HG03196 (cell line): ENCODE measurements at regions not wholly inside any gene's neighbourhood (a gene's known extent, or its start where the extent isn't known, plus 50 kb on each side); places are given as distances from the start of the nearest gene placed in this dataset.
"Not testable (repeated sequence)": the region's sequence is repeated elsewhere in the genome, so short reads cannot be mapped to it uniquely, and the experiment has no call there.

Experiments used
- ATAC-seq: cut with Tn5 transposase; IDR thresholded peaks from one replicate; pipeline ENCODE4 v1.9.1; 2021; ENCODE audit not compliant: unreplicated experiment

DNA sequence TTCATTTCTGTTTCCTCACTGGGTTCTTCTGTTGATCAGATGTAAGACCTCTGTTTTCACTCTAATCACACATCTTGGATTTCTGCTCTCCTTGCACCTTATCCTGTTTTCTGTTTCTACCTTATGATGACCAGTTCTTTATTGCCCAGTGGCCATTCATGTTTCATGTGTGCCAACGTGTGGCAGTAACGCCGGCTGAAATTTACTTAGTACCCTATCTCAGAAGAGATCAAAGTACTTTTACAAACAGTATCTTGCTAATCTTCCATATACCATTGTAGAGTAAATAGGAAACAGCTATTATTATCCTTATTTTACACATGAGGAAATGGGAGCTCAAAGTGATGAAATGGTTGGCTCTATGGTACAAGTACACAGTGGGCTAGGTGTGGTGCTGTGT, 74.0 kb downstream of the GATA3 start:
- no peak for ATAC-seq

- ATAC-seq, result no peak
These were observed 75.0 kb downstream of the GATA3 start for GRCh38 chr10:8129438-8129837.

DNA sequence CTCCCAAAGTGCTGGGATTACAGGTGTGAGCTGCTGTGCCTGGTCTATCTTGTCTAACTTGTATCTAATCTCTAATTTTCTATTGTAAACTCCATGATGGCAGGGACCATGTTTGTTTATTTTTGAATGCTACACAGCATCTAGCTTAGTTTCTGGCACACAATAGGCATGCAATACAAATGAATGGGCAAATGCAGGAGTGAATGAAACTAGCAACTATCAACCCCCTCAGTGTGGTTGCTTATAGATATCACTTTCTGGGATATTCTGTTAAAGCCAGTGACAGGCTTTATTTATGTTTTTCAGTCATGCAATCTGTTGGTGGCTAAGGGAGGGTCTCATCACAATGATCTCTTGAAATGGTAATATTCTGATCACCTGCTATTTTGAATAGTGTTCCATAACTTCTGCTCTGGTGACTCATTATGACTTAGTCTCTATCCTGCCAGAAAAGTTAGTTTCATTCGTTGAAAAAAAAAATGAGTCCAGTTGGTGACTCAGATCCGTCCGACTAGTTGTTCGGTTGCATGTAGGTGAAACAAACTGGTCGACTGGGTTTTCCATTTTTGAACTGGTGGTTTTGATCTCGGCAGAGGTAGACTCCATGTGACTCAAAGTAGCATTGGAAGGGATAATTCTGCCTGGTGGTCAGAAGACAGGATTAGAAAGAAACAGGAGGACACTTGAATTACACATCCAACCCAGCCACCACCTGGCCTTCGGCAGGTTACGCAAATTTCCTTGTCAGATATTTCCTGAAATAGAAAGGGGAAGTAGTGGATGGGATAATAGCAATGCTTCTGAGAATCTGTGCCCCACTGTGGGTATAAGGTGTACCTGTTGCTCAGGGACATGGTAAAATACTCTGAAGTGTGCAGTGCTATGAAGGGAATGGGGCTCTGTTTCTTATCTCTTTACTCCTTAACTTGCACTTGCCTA, 76.8 kb downstream of the GATA3 start:
- peak; percentile 69 for ATAC-seq

GRCh38 chr10:8133146-8133545, 78.7 kb downstream of the GATA3 start:
- peak; percentile 59 for ATAC-seq

- no peak for ATAC-seq
These were observed 82.2 kb downstream of the GATA3 start for GRCh38 chr10:8136736-8137135.

GRCh38 chr10:8137272-8137681, 82.8 kb downstream of the GATA3 start:
- no peak for ATAC-seq

- no peak for ATAC-seq
These were observed 83.2 kb downstream of the GATA3 start for GRCh38 chr10:8137726-8138125.

GRCh38 chr10:8138471-8138870, 84.0 kb downstream of the GATA3 start:
- ATAC-seq, result no peak

DNA sequence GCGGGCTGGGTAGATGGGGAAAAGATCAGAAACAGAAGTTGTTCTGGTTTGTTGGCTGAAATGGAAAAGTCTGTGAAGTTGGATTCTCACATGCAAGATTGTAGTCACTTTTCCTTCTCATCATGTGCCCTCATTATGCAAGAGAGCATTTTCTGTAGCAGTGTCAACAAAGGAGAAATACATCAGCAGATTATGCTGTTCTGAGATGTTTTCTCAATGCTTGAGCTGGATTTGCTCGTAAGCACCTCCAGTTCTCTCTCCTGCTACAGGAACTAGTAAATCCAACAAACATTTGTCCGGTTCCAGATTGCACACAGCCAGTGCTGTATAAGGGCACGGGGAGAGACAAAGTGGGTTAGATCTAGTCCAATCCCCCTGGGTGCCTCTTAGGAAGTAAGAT, 90.0 kb downstream of the GATA3 start:
- no peak for ATAC-seq

DNA sequence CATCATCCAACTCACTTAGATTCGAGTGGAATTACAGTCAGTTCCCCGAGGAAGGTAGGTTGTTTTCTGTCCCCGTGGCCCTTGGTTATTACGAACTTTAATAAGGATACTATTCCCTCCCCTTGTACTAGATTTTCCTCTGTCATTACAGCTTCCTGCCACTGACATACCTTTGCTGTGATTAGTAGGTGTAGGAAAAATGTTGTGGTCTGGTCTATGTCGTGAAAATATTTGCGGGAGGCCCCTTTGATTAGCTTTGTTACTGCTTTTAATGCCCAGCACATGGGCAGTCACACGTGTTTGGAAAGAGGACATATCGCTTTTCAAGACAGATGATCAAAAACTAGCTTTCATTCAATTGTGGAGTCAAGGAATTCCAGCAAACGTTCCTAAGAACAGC, 92.2 kb downstream of the GATA3 start:
- no peak for ATAC-seq

DNA sequence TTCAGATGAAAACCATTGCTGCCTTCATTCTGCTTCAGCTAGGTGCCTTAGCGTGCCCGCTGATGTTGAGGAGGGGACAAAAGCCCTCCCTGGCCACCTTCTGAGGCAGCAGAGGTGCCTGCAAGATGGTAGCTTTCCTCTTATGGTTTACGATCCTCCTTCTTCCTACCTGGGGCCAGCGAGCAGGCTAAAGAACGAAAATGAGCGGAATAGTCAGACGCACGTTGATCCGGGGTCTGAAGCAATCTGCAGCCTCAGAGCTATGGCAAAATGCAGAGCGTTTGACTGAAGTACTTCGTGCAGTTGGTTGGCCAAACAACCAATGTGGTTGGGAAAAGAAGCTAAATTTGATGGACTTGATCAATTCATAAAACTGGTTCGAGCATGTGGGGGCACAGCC, 95.5 kb downstream of the GATA3 start:
- ATAC-seq, result no peak

DNA sequence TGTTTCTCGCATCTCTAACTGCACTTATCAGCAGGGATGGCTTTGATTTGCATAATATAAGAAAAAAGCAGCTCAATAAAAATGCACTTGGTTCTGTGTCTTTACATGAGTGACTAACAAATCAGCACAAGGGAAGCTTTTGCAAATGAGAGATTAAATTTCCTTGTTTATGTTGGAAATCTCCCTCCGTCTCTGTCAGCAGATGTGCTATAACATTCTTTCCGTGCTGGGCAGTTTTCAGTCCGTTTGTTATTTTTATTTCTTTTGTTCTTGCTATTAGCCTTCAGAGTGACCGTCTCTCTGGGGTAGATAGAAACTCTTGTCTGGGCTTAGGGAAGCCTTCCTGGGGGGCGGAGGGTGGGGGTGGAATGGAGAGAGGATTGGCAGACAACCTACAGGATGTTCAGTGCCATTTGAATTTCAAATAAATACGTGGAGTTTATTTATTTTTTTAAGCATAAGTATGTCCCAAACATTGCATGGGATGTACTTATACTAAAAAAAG, 96.0 kb downstream of the GATA3 start:
- ATAC-seq, result no peak

DNA sequence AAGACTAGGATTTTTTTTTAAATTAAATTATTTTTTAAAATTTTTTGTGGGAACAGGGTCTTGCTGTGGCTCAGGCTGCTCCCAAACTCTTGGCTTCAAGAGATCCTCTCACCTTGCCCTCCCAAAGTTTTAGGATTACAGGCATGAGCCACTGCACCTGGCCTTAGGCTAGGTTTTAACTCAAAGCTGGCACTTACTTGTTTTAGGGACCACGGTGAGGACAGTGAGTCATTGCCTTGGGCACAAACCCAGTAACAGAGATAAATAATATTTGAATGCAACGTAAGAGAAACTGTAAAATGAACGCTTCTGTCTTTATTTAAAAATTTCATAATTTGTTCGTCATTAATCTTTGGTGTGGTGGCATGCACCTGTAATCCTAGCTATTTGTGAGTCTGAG, 96.6 kb downstream of the GATA3 start:
- ATAC-seq, result no peak

GRCh38 chr10:8156918-8157317, 102.4 kb downstream of the GATA3 start:
- ATAC-seq, result no peak

- ATAC-seq, result no peak
These were observed 103.9 kb downstream of the GATA3 start for GRCh38 chr10:8158193-8159071.

- no peak for ATAC-seq
These were observed 105.1 kb downstream of the GATA3 start for GRCh38 chr10:8159341-8160165.

DNA sequence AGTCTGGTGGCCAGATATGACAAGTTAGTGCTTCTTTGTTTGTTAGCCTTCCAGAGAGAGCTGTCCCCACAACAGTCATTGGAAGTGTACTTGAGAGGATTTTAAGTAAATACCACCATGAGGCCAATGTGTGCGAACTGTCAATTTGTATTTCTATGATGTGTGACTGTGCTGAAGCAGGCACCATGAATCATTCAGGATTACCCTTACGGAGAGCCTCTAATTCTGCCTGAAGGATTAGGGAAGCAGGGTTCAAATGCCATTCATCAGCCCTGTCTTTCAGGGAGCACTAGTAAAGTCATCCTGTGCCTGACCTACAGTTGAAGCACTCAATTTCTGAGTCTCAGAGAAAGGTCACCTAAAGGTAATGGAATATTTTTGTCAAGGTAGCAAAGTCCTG, 109.3 kb downstream of the GATA3 start:
- ATAC-seq, result no peak

- not testable (repeated sequence) for ATAC-seq
These were observed 110.2 kb downstream of the GATA3 start for GRCh38 chr10:8164640-8165039.

DNA sequence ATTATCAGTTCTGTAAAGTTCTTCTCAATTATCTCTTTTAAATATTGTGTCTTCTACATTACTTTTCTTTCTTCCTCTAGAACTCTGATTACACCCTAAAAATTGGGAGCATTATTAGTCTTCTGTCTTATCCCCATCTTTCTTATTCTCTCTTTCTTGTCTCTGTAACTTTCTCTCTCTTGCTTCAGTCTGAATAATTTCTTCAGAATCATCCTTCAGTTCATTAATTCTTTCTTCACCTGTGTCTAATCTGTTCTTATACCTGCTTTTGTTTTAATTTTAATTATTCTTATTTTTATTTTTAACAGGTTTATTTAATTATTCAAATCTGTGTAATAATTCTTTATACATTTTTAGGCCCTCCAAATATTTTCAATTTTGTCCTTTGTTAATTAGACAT, 114.3 kb downstream of the GATA3 start:
- ATAC-seq, result no peak

DNA sequence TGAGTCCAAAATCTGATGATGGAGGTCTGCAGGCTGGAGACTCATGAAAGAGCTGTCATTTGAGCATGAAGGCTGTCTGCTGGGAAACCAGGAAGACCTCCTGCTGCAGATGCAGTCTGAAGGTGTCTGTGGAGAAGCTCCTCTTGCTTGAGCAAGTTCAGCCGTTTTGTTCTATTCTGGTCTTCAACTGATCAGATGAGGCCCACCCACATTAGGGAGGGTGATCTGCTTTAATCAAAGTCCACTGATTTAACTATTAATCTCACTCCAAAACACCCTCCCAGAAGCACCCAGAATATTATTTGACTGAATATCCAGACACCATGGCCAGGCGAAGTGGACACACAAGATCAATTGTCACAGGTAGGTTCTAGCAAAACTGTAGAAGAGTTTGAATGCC, 116.5 kb downstream of the GATA3 start:
- ATAC-seq, result no peak

GRCh38 chr10:8172604-8173003, 118.1 kb downstream of the GATA3 start:
- ATAC-seq, result no peak
